ENCODE measurements at regions not wholly inside any gene's neighbourhood (a gene's known extent, or its start where the extent isn't known, plus 50 kb on each side); places are given as distances from the start of the nearest gene placed in this dataset.

DNA sequence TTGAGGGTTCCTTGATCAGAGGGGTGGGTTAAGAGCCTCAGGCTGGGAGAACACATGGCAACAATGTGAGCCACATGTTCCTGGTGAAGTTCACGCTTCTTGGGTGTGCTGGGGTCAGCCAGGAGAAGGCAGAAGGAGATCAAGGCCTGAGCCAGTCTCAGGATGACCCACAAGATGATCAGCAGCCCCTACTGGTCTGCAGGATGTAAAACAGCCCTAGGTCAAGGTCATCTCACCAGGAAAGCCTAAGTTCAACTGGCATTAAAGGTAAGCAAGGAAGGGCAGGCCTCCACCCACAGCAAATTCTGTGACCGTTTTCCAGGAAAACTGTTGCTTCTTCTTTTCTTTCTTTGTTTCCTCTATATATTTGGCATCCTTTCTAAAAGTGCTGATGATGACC, 156.7 kb upstream of the KIRREL3 start:
- no peak overlapping the region for H3K4me3 ChIP-seq (ENCODE audit: low read length)
- peaks cover 14% of the 10 kb centered on the region for H3K4me1 ChIP-seq (ENCODE audit: control insufficient read depth, insufficient read depth, low read length)
- TF ChIP-seq, protein P1, sequence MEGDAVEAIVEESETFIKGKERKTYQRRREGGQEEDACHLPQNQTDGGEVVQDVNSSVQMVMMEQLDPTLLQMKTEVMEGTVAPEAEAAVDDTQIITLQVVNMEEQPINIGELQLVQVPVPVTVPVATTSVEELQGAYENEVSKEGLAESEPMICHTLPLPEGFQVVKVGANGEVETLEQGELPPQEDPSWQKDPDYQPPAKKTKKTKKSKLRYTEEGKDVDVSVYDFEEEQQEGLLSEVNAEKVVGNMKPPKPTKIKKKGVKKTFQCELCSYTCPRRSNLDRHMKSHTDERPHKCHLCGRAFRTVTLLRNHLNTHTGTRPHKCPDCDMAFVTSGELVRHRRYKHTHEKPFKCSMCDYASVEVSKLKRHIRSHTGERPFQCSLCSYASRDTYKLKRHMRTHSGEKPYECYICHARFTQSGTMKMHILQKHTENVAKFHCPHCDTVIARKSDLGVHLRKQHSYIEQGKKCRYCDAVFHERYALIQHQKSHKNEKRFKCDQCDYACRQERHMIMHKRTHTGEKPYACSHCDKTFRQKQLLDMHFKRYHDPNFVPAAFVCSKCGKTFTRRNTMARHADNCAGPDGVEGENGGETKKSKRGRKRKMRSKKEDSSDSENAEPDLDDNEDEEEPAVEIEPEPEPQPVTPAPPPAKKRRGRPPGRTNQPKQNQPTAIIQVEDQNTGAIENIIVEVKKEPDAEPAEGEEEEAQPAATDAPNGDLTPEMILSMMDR (conservative IDR thresholded peaks at IDR 0.05) = peak; percentile 68
- 93 to 100% methylated on average over 1 to 2 of the region's 2 CpGs for WGBS, 2 experiments (ENCODE audit: insufficient coverage in 1 of 2, insufficient read length in 1 of 2)
- H3K9ac ChIP-seq (ENCODE audit: extremely low read depth, low read length, poor library complexity, severe bottlenecking) = no peak overlapping the region
- Mint-ChIP-seq H3K9me3 (peaks cover 2% of the 10 kb centered on the region), H3K4me3 (no peak overlapping the region), H3K27me3 (ENCODE audit: insufficient read depth) (no peaks in the 10 kb centered on the region), H3K36me3 (ENCODE audit: low read depth) (no peaks in the 10 kb centered on the region), H3K4me1 (peaks cover 16% of the 10 kb centered on the region), H3K27ac (no peak overlapping the region)
- no peaks in the 10 kb centered on the region for H3K36me3 ChIP-seq (ENCODE audit: control insufficient read depth, insufficient read depth, low read length)
- DNase-seq = no peak
- no peaks in the 10 kb centered on the region for H3K9me3 ChIP-seq (ENCODE audit: control insufficient read depth, low read length)
- H3K27me3 ChIP-seq (ENCODE audit: control insufficient read depth, insufficient read depth, low read length, poor library complexity, severe bottlenecking) = no peaks in the 10 kb centered on the region
- no peak overlapping the region for H3K27ac ChIP-seq (ENCODE audit: low read depth, low read length)

DNA sequence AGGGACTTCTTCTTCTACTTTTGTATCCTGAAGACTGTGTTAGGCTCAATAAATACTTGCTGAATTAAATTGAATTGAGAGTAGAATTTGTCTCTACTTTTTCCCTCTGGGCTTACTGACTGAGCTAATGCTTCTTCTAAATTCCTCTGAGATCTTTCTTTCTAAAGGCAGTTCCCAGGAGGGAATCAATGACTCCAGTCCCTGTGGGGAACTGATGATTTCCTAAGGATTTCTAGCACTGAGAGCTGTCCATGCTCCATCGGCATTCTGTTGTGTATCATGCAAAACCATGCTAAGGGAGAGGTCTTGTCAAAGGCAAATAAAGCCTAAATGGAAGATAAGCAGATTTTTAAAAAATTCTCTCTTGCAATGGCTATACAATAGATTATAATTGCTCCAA, 148.8 kb upstream of the KIRREL3 start:
- no peak overlapping the region for H3K27ac Mint-ChIP-seq
- DNase-seq = no peak
- no peaks in the 10 kb centered on the region for H3K27me3 ChIP-seq (ENCODE audit: control insufficient read depth, insufficient read depth, low read length, poor library complexity, severe bottlenecking)
- H3K9me3 Mint-ChIP-seq = no peaks in the 10 kb centered on the region
- no peak overlapping the region for H3K4me3 Mint-ChIP-seq
- no peak overlapping the region for H3K4me3 ChIP-seq (ENCODE audit: low read length)
- peaks cover 4% of the 10 kb centered on the region for H3K4me1 Mint-ChIP-seq
- TF ChIP-seq, protein P1 (conservative IDR thresholded peaks at IDR 0.05) = no peak
- H3K36me3 ChIP-seq (ENCODE audit: control insufficient read depth, insufficient read depth, low read length) = no peaks in the 10 kb centered on the region
- H3K4me1 ChIP-seq (ENCODE audit: control insufficient read depth, insufficient read depth, low read length) = no peaks in the 10 kb centered on the region
- H3K27me3 Mint-ChIP-seq (ENCODE audit: insufficient read depth) = peaks cover 6% of the 10 kb centered on the region
- 71 to 73% methylated on average over 1 of the region's 1 CpG for WGBS, 2 experiments (ENCODE audit: insufficient coverage in 1 of 2, insufficient read length in 1 of 2)
- H3K27ac ChIP-seq (ENCODE audit: low read depth, low read length) = no peak overlapping the region
- H3K36me3 Mint-ChIP-seq (ENCODE audit: low read depth) = no peaks in the 10 kb centered on the region
- no peaks in the 10 kb centered on the region for H3K9me3 ChIP-seq (ENCODE audit: control insufficient read depth, low read length)
- H3K9ac ChIP-seq (ENCODE audit: extremely low read depth, low read length, poor library complexity, severe bottlenecking) = no peak overlapping the region

DNA sequence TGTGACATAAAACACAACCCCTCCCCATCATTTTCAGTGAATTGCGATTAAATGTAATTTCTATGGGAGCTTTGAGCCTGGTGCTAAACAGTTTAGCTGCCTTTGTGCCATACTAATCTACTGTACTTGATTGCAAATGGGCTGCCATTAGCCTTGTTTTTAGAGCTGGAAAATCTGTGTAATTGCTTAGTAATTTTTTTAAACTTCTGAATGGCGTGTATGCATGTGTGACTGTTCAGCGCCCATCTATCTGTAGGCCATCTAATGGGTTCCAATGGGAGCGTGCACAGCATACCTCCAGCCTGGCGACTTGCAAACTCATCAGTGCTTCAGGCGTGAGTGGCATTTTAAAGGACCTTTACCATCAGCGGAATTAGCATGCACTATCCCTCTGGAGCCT, 142.7 kb upstream of the KIRREL3 start:
- Mint-ChIP-seq H3K9me3 (no peaks in the 10 kb centered on the region), H3K4me3 (no peak overlapping the region), H3K27me3 (ENCODE audit: insufficient read depth) (peaks cover 7% of the 10 kb centered on the region), H3K36me3 (ENCODE audit: low read depth) (no peaks in the 10 kb centered on the region), H3K4me1 (peaks cover 15% of the 10 kb centered on the region), H3K27ac (no peak overlapping the region)
- 93 to 95% methylated on average over 7 of the region's 7 CpGs for WGBS, 2 experiments (ENCODE audit: insufficient coverage in 1 of 2, insufficient read length in 1 of 2)
- H3K27ac ChIP-seq (ENCODE audit: low read depth, low read length) = no peak overlapping the region
- TF ChIP-seq, protein P1 (conservative IDR thresholded peaks at IDR 0.05) = no peak
- H3K4me1 ChIP-seq (ENCODE audit: control insufficient read depth, insufficient read depth, low read length) = no peaks in the 10 kb centered on the region
- H3K27me3 ChIP-seq (ENCODE audit: control insufficient read depth, insufficient read depth, low read length, poor library complexity, severe bottlenecking) = no peaks in the 10 kb centered on the region
- H3K9me3 ChIP-seq (ENCODE audit: control insufficient read depth, low read length) = no peaks in the 10 kb centered on the region
- H3K4me3 ChIP-seq (ENCODE audit: low read length) = no peak overlapping the region
- H3K36me3 ChIP-seq (ENCODE audit: control insufficient read depth, insufficient read depth, low read length) = no peaks in the 10 kb centered on the region
- H3K9ac ChIP-seq (ENCODE audit: extremely low read depth, low read length, poor library complexity, severe bottlenecking) = no peak overlapping the region
- DNase-seq = no peak
